GM21737 (cell line): ENCODE measurements at regions not wholly inside any gene's neighbourhood (a gene's known extent, or its start where the extent isn't known, plus 50 kb on each side); places are given as distances from the start of the nearest gene placed in this dataset.
A peak's percentile ranks its signal among the peaks of the same experiment; 100 is the strongest.
"Not testable (repeated sequence)": the region's sequence is repeated elsewhere in the genome, so short reads cannot be mapped to it uniquely, and the experiment has no call there.

Experiments used
- ATAC-seq: cut with Tn5 transposase; IDR thresholded peaks from one replicate; pipeline ENCODE4 v1.9.1; 2021; ENCODE audit warnings: mild to moderate bottlenecking, moderate library complexity; ENCODE audit not compliant: unreplicated experiment

GRCh38 chr16:72729552-72729951 lies 318.4 kb downstream of the ZFHX3 start:
- not testable (repeated sequence) for ATAC-seq

- ATAC-seq, result no peak
Measured at GRCh38 chr16:72728516-72728915, 319.4 kb downstream of the ZFHX3 start.

- ATAC-seq, result no peak
Measured at GRCh38 chr16:72727565-72727964, 320.4 kb downstream of the ZFHX3 start.

GRCh38 chr16:72725643-72726042 lies 322.3 kb downstream of the ZFHX3 start:
- no peak for ATAC-seq

- no peak for ATAC-seq
Measured at GRCh38 chr16:72723781-72724180, 324.1 kb downstream of the ZFHX3 start.

GRCh38 chr16:72722552-72722951 lies 325.4 kb downstream of the ZFHX3 start:
- no peak for ATAC-seq

- ATAC-seq, result no peak
Measured at GRCh38 chr16:72721981-72722380, 325.9 kb downstream of the ZFHX3 start.

GRCh38 chr16:72715267-72715666 lies 332.7 kb downstream of the ZFHX3 start:
- ATAC-seq, result no peak

GRCh38 chr16:72711823-72712222 lies 336.1 kb downstream of the ZFHX3 start:
- ATAC-seq, result no peak

GRCh38 chr16:72705801-72706200 lies 342.1 kb downstream of the ZFHX3 start:
- ATAC-seq, result no peak

GRCh38 chr16:72704746-72705372 lies 343.1 kb downstream of the ZFHX3 start:
- ATAC-seq, result no peak

GRCh38 chr16:72689851-72690250 lies 358.1 kb downstream of the ZFHX3 start:
- no peak for ATAC-seq

- no peak for ATAC-seq
Measured at GRCh38 chr16:72680732-72681131, 367.2 kb downstream of the ZFHX3 start.

GRCh38 chr16:72679856-72680255 lies 368.1 kb downstream of the ZFHX3 start:
- ATAC-seq, result no peak

- ATAC-seq, result no peak
Measured at GRCh38 chr16:72677662-72678447, 370.1 kb downstream of the ZFHX3 start.

GRCh38 chr16:72673118-72673517 lies 374.8 kb downstream of the ZFHX3 start:
- ATAC-seq, result no peak

GRCh38 chr16:72666267-72666666 lies 381.7 kb downstream of the ZFHX3 start:
- no peak for ATAC-seq

- no peak for ATAC-seq
Measured at GRCh38 chr16:72665701-72666100, 382.2 kb downstream of the ZFHX3 start.

- peak; percentile 98 for ATAC-seq
Measured at GRCh38 chr16:72664509-72665408, 383.2 kb downstream of the ZFHX3 start.

- no peak for ATAC-seq
Measured at GRCh38 chr16:72664056-72664508, 383.8 kb downstream of the ZFHX3 start.
